NCI-H1930 (cell line): ENCODE measurements at regions not wholly inside any gene's neighbourhood (a gene's known extent, or its start where the extent isn't known, plus 50 kb on each side); places are given as distances from the start of the nearest gene placed in this dataset.
"Not testable (repeated sequence)": the region's sequence is repeated elsewhere in the genome, so short reads cannot be mapped to it uniquely, and the experiment has no call there.

ENCODE experiments used
- DNase-seq, 2 experiments: peaks; one replicate each; lab custom pipeline; 2025; lab: John Stamatoyannopoulos, UW

DNA sequence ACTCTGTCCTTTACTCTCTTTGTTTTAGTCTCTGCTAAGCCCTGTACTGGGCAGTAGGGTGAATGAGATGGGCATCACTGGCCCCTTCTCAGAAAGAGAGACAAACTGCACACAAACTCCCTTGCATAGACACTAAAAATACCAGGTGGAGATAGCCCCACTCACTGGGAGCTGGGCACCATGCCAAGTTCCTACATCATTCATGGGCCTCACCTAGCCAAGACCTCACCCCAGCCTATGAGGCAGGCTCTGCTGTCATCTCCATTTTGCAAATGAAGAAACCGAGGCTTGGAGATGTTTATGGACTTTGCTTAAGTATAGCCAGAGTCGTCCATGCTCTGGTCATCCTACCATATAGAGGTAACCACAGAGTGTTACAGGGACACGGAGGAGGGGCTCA lies 499.8 kb upstream of the CDH11 start:
- no peak for DNase-seq

DNA sequence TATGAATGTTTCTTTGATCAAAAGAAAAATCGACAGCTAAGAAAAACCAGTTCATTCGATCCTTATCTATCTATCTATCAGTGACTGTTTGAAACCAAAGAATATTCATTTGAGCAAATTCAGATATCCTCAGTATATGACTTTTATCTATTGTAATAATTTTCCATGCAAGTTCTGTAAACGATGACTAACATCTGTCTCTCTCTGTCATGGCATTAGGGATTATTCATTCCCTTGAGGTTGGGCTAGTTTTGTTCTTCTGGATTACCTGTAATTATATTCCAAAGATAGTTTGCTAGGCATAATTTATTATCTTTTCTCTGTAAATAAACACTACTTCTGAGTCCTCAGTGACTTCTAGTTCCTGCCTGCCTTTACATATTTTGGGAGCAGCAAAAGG lies 497.7 kb upstream of the CDH11 start:
- DNase-seq: no peak

DNA sequence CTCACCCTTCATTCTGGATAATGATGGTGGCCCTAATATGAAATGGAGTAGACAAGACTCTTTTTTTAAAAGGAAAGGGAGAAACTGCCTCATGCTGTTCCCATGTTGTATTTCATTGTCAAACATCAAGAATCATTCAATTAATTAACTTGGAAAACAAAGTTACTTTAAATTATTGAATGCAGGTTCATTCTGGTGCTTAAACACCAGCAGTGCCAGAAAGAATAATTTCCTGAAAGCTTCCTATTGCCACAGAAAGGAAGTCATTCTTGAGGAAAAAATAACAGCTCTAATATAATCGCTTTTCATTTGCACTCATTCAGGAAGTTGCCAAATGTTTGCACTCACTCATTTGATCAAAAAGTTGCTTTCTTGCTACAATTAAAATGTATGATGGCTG lies 497.1 kb upstream of the CDH11 start:
- no peak for DNase-seq

DNA sequence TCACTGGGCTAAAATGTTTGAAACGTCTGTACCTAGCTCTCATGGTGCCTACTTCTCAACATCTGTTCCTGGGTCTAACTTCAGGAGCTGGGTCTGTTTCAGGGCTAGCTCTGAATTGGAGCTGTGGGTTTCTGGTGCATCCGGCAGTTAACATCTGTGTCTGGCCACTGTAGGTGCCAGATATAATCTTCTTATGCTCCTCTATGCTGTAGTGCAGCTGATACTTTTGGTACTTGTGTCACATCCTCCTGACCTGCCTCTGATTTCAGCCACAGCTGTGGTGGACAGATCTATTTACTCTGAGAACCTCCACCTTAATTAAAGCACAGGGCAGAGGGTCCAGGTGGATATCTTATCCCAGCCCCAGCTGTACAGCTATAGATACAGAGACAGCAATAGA lies 496.5 kb upstream of the CDH11 start:
- no peak for DNase-seq

DNA sequence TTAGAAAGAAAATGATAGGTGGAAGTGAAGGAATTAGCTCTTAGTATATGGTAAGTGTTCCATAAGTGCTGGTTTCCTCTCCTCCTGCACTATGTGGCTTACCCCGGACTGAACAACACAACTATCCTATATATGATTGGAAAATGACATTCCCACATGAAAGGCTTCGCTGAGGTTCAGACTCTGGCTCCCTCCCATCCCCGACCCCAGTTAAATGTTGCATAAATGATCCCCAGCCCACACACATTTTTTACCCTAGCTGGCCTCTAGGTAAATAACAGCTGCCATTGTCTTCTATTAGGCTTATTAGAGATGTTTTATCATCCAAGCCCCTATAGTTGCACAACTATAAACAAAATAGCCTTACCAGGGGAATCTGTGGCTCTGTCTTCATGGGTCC lies 495.6 kb upstream of the CDH11 start:
- DNase-seq: no peak

DNA sequence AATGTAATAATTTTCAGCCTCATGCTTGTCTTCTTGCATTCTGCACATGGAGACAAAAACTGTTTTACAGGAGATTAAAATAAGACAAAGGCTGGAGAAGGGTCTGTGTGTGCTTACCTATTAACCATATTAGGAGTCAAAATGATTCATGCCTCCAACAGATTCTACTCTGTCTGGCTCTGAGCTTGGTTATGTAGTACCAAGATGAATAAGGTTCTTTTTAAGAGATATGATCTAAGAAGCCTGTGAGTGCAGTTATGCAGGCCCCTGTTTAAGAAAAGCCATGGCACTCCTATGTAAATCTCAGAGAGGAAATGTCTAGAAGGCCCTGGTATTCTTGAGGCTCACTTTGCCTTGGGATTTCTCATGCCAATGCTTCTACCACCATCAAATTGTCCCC lies 486.6 kb upstream of the CDH11 start:
- no peak for DNase-seq

DNA sequence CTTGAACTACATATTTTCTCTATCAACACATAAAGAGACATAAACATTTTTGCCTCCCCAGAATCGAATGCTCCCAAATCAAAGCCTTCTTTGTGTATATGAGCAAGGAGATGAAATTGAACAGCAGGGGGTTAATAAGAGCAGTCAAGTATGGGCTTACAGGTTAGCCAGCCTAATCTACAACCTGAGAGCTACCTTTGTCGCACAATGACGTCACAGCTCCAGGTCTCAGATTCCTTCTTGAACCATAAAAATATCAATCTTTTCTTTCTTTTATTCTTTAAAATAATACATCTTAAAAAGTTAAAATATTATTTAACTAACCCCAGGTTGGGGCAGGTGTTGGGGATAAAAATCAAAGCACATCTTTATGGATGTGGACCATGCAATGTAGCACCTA lies 482.9 kb upstream of the CDH11 start:
- DNase-seq: no peak

DNA sequence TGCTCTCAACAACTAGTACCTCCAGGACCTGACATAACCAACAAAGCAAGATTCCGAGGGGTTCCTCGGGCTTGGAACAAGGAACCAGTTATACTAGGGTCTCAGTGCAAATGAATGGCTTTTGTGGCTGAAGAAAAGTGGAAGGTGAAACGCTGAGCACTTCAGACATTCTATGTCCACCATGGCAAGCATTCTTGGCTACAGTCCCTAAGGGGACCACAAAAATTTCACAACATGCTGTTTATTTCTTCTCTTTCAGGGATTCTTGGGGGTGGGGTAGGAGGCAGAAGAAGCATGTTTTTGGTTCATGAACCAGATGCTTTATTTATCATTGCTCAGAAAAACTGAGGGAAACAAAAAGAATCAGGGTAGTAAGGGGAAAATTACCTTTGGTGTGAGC lies 479.9 kb upstream of the CDH11 start:
- no peak for DNase-seq

DNA sequence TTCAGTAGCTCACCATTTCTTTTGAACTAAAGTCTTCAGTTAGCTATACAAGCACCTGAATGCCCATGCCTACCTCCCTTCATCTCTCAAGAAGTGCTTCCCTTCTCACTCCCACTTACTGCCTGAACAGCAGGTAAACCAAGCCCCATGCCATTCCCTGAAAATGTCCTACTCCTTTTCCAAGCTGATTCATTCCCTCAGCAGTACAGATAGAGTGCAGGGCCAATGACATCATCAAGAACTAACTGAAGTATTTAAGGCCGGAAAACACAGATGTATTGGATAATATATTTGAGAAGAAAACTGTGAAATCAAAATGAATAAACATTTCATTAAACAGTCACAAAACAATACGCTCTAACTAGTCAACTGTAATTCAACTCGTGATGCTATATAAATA lies 478.8 kb upstream of the CDH11 start:
- no peak for DNase-seq

DNA sequence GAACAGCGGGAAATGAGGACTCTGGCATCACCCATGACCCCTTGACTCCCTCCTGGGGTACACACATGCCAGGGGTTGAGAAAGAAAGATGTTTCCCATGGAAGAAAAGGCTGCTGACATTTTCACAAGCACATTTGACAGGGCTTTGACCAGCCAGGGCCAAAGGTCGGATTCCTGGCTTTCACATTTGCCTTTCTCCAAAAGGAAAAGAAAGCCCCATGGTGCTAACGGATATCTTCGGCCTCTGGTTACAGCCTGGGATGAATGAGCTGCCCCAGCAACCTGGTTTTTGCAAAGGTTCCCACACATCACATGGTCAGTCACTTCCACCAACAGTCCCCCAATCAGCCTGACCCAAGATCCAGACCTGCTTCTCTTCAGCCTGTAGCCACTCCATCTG lies 478.2 kb upstream of the CDH11 start:
- DNase-seq: no peak

DNA sequence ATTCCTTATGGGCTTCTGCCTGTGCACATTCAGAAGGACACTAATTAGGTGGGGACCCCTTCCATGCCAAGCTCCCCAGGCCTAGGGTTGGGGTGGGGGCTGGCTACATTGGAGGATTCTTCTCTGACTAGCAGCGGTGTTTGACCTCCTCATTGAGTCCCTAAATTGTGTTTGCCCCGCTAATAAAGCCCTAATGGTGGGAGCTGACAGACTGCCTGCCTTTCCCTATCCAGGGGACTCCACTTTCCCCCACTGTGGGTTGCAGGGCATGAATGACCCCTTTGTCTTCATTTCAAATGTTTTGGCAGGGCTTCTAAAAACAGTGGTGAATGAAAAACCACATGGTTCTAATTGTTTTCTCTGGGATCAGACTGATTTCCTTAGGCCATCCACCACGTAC lies 476.8 kb upstream of the CDH11 start:
- no peak for DNase-seq

DNA sequence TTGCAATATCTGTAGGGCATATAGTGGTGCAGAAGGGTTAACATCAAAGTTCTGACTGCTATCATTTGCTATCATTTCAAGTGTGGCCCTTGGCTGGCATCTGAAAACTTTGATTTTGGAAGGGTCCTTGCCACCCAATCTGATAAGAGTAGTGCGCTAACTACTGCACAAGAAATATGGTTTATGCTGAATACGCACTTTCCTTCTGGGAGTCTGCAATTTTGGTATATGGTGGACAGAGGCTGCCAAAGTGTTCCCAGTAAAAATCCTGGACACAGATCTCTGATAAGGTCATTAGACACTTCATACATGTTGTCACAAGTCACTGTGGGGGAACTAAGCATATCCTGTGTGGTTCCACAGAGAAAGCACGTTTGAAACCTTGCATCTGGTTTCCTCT lies 461.6 kb upstream of the CDH11 start:
- DNase-seq: no peak

DNA sequence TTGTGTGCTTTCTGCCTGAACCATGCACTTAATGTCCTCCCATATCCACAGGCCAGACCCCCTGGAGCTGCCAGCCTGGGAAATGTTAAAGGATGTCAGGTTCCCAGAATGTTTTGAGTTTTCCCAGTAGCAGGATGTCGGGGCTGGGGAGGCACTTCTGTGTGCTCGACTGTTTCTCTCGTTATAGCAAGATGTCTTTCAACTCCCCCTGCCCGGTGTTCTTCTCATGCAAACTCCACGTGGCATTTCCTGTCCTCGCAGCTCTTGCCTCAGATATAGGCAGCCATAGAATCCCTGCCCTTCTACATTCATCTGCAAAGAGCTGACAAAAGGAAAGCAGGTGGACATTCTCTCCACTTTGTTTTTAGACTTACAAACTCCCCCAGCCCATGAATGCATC lies 457.2 kb upstream of the CDH11 start:
- no peak for DNase-seq

DNA sequence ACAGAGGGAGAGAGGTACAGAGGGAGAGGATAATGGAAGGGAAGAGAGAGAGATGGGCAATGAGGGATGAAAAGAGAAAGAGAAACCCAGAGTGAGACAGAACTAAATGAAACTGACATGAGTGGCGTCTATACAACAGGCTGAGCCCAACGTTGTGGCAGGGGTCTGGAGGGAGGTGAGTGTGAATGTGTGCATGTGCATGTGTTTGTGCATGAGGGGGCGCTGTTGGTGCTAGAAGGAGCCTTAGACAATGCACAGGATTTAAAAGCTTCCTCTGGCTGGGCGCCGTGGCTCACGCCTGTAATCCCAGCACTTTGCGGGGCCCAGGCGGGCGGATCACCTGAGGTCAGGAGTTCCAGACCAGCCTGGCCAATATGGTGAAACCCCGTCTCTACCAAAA lies 454.8 kb upstream of the CDH11 start:
- no peak for DNase-seq

DNA sequence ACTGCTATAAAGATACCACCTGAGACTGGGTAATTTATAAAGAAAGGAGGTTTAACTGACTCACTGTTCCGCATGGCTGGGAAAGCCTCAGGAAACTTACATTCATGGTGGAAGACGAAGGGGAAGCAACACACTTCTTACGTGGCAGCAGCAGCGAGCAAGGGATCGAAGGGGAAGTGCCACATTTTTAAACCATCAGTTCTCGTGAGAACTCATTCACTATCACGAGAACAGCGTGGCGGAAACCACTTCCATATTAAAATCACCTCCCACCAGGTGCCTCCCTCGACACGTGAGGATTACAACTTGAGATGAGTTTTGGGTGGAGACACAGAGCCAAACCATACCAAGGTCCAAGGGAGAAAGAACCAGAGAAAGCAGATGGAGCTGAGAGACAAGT lies 454.3 kb upstream of the CDH11 start:
- no peak for DNase-seq

DNA sequence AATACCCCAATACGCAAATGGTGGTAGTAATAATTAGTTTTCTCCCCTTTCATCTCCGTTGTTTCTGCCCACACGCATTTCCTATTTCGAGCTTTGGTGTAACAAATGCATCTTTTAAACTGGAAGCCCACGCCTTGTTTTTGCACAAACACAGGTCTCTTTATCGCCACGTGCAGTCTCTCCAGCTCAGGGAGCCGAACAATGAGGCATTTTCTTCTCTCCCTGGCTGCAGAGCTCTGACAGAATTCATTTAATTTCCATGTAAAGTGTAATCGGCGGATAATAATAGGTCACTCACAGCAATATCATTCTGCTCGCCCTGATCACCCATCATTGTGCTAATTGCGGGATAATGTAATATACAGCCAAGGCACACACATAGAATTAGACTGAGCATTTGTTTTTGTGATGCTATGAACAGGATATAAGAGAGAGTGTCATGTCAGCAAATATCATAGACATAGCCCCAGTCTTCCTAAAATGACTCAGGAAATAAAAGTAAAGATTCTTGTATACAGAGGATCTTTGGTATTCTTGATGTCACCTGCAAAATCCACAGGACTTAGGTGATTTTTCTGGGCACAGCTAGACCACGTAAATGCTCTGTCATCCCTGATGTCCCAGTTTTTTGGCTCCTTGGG lies 452.6 kb upstream of the CDH11 start:
- DNase-seq: no peak

DNA sequence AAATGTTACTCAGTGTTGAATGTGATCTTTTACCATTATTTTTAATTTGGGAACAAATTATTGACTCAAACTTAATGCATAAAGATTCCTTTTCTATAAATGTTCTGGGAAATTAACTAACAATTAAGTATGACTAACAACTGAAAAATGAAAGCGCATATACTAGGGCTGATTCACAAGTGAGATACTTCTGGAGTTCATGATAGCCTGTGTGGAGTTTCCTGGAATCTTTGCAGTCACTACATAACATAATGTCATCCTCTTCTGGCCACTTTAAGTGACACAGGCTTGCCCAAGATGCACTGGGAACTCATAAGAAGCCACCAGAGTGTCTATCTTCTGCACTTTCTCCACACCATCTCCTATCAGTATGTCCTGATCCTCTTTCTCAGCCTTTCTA lies 450.3 kb upstream of the CDH11 start:
- DNase-seq: no peak

DNA sequence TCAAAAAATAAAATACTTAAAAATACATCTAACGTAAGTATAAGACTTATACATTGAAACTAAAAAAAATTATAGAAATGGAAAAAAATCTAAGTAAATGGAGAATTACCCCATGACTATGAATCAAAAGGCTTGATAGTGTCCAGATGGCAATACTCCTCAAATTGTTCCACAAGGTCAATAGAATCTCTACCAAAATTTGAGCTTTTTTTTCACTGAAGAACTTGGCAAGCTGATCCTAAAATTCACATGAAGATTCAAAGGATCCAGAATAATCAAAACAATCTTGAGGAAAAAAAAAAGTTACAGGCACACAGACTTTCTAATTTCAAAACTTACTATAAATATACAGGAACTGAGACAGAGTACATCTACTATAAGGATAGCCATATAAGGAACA lies 448.4 kb upstream of the CDH11 start:
- DNase-seq: no peak

DNA sequence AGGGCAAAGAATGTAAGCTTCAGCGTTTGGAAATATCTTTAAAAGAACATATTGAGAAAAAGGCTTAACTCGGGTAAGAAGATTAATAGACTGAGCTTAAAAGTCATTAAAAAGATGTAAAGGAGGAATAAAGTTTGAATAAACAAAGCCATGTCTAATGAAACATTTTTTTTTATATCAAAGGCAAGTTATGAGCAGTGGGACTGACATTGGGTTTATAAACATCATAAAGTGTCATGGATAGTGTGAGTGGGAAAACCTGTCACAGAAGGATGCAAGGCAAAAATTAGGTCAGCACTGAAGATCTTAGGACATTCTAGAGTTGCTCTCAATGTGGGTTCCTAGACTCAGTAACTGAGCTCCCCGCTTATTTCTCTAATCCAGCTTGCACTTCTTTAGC lies 438.0 kb upstream of the CDH11 start:
- DNase-seq: no peak

DNA sequence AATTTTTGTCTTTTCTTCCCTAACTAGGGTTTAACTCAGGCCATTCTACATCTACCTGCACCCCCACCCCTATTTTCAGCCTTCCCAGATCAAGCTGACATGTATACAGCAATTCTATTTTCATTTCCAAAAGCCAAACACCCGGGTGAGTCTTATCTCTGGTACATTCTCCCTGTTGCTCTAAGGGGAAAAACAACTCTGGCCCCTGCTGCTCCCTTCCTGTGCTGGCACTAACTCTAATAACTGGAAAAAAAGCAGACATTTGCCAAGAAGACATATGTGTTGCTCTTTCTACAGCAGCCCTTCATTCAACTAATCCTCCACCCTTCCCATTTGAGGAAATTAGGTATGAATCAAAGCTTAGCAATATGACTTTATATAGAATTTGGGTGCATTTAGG lies 427.8 kb upstream of the CDH11 start:
- DNase-seq: not testable (repeated sequence)

DNA sequence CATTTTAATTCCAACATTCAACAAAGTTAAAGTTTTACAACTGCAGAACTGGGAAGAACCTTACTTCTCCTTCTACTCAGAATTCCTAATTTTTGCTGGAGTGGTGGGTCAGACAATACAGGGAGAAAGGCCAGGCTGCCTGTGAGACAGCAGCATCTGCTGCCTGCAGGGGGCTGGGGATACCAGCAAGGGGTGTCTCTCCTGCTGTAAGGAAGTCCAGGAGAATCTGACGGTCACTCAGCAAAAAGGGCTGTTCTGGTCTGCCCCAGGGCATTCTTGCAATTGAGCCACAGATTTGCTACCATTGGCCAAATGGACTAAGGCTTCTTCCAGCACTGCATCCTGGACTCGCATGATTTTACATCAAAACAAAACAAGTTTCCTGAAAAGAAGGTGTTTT lies 426.6 kb upstream of the CDH11 start:
- no peak for DNase-seq

DNA sequence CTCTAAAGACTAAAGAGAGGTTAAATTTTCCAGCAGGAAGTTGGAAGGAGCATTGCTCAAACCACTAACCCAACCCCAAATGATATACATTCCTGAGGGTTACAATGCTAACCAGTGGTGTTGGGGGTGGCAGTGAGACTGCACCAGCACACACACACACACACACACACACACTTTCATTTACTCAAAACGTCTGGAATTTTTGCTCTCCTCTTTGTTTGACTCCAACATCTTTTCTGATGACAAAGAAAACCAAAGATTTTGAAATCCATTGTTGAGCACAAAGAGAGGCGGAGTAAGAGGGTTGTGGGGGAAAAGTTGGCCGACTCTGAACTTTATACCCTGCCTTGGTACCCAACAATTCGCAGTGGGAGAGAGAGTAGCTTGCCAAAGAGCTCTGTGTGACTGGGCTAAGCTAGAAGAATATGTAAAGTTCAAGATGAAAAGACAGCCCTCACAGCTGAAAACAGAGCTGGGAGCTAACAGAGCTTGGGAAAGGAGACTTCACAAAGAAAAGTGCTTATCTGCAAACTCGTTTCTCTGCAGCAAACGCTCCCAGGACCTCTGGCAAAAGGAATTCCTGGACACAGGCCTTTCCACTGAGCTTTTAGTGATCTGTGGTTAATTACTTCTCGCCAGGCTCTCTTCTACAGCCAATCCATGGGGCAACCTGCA lies 426.0 kb upstream of the CDH11 start:
- no peak for DNase-seq

DNA sequence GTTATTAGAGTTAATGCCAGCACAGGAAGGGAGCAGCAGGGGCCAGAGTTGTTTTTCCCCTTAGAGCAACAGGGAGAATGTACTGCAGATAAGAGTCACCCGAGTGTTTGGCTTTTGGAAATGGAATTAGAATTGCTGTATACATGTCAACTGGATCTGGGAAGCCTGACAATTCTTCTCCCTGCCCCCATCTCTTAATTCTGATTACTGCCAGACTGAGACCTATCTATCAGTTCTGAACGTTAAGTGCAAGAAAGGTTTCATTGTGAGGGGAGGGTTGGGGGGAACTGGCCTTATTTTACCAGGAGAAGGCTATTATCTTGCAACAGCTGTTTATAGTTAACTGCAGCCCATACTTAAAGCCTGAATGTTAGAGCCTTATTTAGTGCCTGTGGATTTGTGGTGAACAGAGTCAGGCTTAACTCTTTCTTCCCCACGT lies 424.5 kb upstream of the CDH11 start:
- DNase-seq: no peak

DNA sequence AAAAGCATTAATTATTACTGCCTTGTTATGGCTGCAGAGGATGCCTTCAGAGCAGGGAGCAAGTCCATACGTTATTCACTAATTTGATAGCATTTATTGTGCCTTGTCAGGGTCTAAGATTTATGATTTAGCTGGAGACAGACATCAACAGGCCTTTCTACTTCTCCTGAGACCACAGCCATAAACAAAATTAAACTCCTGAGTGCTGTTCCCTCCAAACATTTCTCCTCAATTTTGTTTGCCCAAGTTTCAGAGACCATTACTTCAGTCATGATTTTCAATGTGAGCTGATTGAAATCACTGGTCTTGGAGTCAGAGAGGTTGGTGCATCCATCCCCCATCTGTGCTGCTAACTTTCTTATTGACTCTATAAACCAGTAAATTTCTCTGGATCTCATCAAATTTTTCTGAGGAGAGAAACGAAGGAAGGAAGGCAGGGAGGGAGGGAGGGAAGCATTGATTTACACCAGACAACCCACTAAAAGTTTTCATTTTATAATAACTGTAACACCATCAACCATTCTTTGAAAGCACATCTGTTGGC lies 423.6 kb upstream of the CDH11 start:
- no peak for DNase-seq
